Fibroblast of the aortic adventitia (primary cell): ENCODE measurements at regions not wholly inside any gene's neighbourhood (a gene's known extent, or its start where the extent isn't known, plus 50 kb on each side); places are given as distances from the start of the nearest gene placed in this dataset.

Experiments used
- DNase-seq: peaks from one replicate; pipeline ENCODE4 v3.0.0-alpha.2; 2010; ENCODE audit warnings: low read depth
- H3K4me3 ChIP-seq: 2 replicates; pipeline ENCODE4 v1.5.1; 2011; ENCODE audit warnings: low read depth, mild to moderate bottlenecking, control low read depth, low read length, moderate library complexity
- CTCF ChIP-seq: IDR thresholded peaks from 2 replicates; pipeline ENCODE4 v1.5.1; 2011; ENCODE audit warnings: mild to moderate bottlenecking, low read length, control low read depth, inconsistent platforms; ENCODE audit not compliant: insufficient read depth

- DNase-seq: no peak
- TF ChIP-seq CTCF: no peak
- no peak overlapping the region for H3K4me3 ChIP-seq
Measured at GRCh38 chr4:63831590-63832155, 577.6 kb downstream of the TECRL start.

- H3K4me3 ChIP-seq: no peak overlapping the region
- no peak for TF ChIP-seq CTCF
- DNase-seq: no peak
Measured at GRCh38 chr4:63817196-63817865, 591.9 kb downstream of the TECRL start.

GRCh38 chr4:63814171-63814964 is 594.9 kb downstream of the TECRL start:
- DNase-seq: no peak
- H3K4me3 ChIP-seq: no peak overlapping the region
- TF ChIP-seq CTCF: no peak

GRCh38 chr4:63799166-63799565 is 610.1 kb downstream of the TECRL start:
- H3K4me3 ChIP-seq: no peak overlapping the region
- no peak for DNase-seq
- TF ChIP-seq CTCF: no peak

GRCh38 chr4:63795301-63795700 is 613.9 kb downstream of the TECRL start:
- no peak overlapping the region for H3K4me3 ChIP-seq
- no peak for TF ChIP-seq CTCF
- no peak for DNase-seq

GRCh38 chr4:63790377-63790776 is 618.9 kb downstream of the TECRL start:
- H3K4me3 ChIP-seq: no peak overlapping the region
- no peak for TF ChIP-seq CTCF
- no peak for DNase-seq
